HG02981 (cell line): ENCODE measurements at regions not wholly inside any gene's neighbourhood (a gene's known extent, or its start where the extent isn't known, plus 50 kb on each side); places are given as distances from the start of the nearest gene placed in this dataset.
"Not testable (repeated sequence)": the region's sequence is repeated elsewhere in the genome, so short reads cannot be mapped to it uniquely, and the experiment has no call there.

Source experiments
- ATAC-seq: cut with Tn5 transposase; IDR thresholded peaks from one replicate; pipeline ENCODE4 v1.9.1; 2021; ENCODE audit warnings: mild to moderate bottlenecking, moderate library complexity; ENCODE audit not compliant: unreplicated experiment

DNA sequence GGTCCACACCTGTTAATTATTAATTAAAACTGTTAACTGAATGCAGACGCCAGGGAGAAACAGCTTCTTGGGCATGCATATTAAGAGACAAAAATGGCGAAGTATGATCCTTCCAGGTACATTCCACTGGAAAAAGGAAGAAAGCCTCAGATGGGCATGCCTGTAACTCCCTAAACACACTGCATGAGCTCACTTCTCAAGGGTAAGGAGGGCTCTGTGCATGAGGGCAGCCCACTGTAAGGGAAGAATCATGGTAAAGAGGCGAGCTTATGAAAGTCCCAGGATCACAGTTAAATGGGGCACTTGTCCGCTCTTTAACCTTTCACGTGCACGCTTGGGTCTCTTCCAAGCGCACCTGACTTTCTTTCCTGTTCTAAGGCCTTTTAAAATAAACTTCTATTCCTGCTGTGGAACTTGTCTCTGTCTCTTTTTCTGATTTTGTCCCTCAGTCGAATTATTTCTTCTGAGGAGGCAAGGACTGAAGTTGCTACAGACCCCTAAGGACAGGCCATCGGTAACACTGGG is 321.7 kb downstream of the PPP1R2C start:
- ATAC-seq: no peak

DNA sequence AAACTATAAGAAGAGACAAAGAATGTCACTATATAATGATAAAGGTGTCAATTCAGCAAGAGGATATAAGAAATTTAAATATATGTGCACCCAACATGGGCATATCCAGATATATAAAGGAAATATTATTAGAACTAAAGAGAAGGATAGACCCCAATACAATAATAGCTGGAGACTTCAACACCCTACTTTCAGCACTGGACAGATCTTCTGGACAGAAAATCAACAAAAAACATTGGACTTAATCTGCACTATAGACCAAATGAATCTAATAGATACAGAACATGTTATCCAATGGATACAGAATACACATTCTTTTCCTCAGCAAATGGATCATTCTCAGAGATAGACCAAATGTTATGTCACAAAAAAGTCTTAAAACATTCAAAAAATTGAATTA is 327.7 kb downstream of the PPP1R2C start:
- ATAC-seq: no peak

DNA sequence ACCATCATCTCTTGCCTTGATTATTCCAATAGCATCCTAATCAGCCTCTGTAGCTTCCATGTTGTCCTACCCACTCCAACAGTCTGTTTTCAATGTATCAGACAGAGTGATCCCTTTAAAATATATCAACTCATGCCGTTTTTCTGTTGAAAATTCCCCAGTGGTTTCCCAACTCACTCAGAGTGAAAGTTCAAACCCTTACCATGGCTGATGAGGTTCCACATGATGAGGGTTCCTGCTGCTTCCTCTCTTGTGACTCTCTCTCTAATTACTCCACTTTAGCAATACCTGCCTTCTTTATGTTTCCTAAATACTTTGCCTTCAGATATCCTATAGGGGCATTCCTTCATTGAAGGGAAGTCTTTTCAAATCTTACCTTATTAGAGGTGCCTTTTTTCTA is 334.7 kb downstream of the PPP1R2C start:
- no peak for ATAC-seq

DNA sequence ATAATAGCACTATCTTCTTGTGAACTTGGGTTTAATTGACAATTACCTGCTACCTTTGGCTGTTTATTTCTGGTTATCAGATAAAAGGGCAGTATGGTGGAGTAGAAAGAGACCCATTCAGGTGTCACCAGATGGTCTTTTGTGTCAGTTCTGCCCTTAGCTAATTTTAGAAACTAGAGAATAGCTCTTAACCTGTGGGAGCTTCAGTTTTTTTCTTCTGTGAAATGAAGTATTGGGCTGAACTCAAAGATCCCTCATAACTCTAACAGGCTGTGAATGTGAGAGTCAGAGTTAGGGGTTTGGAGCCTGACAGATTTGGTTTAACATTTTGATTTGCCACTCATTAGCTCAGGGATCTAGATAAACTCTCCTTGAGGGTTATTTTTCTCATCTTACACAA is 335.2 kb downstream of the PPP1R2C start:
- ATAC-seq: no peak

DNA sequence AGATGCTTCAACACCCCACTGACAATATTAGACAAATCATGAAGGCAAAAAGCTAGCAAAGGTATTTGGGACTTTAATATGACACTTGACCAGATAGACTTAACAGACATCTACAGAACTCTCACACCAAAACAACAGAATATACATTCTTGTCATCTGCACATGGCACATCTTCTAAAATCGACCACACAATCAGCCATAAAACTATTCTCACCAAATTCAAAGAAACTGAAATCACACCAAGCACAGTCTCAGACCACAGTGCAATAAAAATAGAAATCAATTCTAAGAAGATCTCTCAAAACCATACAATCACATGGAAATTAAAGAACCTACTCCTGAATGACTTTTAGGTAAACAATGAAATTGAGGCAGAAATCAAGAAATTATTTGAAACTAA is 340.8 kb downstream of the PPP1R2C start:
- no peak for ATAC-seq

DNA sequence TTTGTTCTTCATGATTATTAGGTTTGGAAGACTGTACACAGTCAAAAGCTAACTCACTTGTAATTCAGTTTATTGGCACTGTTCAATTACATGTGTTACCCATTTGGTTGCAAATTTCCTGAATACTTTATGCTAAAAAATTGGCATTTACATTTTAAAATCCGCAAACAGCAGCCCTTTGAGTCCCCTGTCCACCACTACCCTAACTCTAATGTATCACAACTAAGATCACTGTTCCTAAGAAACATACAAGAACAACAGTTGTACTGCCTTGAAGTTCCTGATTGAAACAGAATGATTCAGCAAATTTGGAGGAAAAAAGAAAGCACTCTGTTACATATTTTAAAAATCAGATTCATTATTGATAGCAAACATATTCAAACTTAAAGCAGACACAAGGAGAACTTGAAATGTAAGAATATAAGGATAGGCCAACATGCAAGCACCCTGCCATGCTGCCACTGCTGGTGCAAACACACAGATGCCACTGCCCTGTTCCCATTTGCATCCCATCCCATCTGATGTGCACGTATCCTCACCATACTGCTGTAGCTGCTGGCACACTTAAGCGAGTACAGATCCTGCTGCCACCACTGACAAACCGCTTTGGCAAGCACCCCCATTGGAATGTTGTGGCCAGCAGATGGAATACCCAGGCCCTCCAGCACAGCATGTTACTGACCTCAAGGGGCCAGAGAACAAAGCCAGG is 343.4 kb downstream of the PPP1R2C start:
- no peak for ATAC-seq

DNA sequence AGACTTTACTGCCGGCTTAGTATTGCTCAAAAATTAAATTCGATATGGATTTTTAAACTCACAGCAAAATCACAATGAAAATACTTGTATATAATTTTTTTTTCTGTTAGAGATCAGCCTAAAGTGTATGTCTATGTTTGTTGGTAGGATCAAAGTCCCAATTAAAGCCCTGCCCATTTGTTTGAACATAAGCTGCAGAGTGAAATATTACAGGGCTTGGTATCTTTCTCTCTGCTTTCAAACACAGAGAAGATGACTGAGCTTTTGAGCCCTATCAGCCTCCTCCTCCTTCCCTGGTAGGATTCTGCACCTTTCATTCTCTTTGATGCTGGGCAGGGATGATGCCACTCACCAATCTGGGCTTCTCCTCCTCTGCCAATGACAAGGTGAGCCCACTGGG is 345.4 kb downstream of the PPP1R2C start:
- ATAC-seq: no peak

DNA sequence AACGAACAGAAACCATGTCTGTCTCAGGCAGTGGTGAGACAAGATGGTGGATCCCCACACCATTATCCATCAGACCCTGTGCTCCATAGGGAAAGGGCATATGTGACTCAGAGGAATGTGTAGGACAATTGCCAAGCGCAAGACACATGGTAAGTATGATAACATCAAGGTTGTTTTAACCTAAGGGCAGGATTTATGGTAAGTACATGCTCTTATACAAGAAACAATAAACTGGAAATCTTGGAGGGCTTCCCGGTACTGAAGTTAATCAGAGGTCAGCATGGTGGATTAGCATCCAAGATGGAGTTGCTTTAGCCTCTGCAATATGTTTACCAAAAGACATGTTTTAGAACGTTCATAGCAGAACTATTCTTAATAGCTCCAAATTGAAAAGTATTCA is 355.0 kb downstream of the PPP1R2C start:
- no peak for ATAC-seq

DNA sequence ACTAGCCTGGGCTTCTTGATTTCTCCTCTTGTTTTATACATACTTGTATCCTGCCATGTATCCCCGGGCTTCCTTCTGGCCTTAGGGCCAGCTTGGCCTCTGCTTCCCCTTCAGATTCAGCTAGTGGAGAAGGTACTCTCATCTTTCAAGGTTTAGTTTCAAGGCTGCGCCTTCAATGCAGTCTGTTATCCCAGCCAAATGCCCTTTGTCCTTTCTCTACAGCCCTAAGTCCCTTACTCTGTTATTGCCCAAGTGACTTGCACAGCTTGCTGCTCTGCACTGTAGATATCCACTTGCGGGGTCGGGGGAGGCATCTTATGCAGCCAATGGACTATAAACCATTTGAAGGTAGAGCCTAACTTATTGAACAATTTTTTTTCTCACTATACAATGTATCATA is 357.5 kb downstream of the PPP1R2C start:
- ATAC-seq: no peak

DNA sequence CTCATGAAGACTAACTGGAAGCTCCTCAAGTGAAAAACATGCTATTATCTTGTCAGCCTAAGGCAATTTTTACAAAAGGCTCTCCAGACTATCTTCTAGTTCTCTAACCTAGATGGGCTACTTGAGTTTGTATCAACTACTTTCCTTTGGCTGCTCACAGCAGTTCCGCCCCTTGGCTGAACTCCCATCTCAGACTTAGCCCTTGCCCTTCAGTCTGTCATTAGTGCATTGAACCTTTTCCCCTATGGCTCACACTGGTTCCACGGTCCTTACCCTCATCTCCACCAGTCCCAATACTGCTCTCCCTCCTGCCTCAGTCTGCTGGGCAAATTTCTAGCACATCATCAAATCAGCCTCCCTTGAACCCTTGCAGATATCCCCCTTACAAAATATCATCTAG is 362.3 kb downstream of the PPP1R2C start:
- ATAC-seq: no peak

DNA sequence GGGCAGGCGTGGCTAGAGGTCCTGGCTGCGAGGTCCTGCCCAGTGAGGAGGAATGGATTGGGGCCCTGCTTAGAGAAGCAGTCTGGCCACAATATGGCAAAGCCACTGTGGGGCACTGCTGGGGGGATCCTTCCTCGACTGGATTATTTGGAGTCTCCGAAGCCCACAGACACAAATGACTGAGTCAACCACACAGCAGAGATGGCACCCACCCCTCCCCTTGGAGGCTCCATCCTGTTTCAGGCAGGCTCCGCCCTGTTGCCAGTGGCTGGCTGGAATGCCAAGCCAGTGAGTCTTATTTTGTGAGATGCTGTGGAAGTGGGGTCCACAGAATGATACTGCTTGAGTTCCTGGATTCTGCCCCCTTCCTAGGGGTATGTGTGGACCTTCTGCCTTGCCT is 363.9 kb downstream of the PPP1R2C start:
- ATAC-seq: no peak

DNA sequence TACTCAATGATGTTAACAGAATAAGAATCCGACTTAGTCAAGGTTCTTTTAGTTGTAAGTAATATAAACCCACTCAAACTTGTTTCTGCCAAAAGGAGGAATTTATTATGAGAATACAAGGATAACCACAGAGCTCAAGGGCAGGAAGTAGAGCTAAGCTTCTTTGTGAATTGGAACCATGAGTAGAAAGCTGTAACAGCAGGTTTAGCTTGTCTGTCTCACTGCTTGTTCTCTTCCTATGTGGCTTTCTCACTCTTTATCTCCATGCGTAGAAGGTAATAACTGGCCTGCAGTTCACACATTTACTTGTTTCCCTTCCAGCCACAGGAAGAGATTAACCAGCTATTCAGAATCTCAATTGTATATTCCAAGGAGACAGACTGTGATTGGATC is 378.3 kb downstream of the PPP1R2C start:
- no peak for ATAC-seq

DNA sequence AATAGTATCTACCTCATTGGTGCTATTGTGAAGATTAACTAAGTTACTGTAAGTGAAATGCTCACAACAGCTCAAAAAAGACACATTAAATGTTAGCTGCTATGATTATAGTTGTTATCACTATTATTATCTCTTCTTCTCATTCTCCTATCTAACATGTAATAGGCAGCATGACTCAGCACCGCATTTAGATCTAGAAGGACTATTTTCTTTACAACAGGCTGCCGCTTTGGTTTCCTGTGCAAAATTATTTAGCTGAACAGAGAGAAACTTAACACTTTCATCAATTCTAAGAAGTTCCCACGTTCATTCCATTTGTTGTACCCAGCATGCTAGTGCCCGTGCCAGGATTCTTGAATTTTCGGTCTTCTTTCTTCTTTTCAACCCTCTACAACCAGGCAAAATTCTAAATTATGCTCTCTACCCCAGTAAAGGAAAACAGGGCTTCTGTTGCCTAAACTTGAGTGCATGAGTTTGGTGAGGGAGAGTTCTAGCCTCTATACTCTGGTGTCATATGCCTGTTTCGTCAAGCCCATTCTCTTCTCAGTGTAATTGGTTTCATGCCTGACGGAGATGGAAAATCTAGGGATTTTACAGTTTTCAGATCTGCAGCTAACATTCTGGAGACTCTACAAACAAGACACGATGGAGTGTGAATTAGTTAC is 378.9 kb downstream of the PPP1R2C start:
- no peak for ATAC-seq

DNA sequence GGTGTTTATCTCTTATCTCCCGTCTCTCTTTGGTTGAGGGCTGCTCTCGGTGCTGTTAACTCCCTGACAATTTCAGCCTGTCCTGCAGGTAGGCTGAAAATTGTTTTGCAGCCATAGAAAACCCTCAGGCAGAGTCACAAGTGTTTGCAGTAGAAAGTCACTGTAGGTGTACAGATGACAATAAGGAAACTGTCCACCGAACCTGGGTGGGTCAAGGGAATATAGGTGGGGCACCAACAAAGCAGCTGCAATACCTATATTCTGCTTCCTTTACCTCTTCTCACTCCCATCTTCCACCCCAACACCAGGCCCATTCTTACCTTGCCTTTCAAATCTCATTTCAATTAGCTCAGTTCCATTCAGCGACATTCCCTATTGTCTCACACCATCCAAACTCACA is 381.8 kb downstream of the PPP1R2C start:
- no peak for ATAC-seq

DNA sequence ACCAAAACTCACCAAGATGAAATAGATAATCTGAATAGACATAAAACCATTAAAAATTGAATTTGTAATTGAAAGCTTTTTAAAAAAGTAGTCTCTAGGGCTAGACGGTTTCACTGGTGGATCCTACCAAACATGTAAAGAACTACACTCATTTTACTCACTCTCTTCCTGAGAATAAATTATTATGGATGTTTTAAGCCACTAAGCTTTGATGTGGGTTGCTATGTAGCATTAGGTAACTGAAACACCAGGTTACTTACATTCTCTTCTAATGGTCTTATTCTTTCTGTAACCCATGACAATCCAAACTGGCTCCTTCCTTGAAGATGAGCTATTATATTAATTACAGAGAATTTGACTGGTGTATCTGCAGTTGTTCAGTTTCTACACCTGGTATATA is 385.1 kb downstream of the PPP1R2C start:
- no peak for ATAC-seq

DNA sequence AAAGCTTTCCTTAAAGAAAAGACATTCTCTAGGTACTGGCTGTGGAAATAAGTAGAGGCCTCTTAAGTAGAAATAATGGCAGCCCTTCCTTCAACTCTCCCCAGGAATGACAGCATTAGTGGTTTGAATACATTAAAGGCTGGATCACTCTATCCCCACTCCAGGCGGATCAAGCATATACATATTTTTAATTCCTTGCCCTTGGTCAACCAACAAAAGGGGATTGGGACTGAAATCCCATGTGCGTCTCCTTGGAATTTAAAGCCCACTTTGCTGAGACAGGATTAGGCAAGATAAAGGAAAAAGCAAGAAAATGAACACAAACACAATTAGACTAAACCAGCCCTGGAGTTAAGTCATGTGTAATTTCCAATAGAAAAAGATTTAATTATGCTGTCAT is 391.3 kb downstream of the PPP1R2C start:
- no peak for ATAC-seq

DNA sequence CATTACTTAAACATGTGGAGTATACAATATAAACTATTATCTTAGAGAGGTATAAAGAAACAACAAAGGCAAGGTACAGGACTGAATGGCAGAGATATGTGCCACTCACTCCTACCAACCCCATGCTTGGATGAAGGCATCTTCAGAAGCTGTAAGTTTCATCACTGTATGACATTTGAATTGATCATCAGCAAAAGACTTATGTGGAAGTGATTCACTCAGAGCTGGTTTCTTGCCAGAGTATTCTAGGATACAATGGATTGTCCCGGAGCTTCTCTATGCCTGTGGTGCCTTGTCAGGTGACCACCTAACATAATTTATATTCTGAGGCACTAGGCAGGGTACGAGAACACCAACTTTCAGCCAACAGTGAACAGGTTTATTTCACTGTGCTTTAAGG is 392.2 kb downstream of the PPP1R2C start:
- no peak for ATAC-seq

DNA sequence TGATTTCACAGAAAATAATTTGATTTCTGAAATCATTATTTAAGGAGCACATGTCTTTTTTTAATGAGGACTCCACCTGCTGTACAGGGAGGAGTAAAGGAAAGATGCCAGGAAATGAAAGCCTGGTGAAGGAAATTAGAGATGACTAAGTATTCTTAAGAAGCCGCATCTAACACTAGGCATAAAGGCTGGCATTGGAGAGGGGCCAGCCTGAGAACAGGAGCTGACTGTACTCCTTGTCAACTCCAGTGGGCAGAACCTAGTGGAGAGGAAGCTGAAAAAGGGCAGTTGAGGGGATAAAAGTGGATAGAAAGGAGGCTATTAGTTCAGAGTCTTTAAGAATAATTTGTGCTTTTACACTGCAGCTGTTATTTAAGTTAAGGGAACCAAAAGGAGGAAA is 393.0 kb downstream of the PPP1R2C start:
- ATAC-seq: no peak

DNA sequence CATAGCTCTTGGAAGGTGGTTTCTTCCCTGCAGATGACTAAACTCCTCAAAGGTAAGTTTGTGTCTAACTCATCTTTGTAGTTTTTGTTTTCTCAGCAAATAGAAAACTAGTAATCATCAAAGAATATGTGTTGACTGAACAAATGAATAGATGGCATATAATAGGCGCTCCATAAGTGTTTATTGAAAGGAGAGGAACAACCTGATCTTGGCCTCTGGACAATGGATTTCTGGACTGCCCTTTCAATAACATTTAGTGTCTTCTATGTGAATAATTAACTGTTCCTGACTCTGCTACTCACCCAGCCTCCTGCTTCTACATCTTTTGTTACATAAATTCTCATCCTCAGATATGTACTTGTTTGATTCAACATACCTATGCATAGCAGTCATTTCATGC is 399.1 kb downstream of the PPP1R2C start:
- ATAC-seq: no peak

DNA sequence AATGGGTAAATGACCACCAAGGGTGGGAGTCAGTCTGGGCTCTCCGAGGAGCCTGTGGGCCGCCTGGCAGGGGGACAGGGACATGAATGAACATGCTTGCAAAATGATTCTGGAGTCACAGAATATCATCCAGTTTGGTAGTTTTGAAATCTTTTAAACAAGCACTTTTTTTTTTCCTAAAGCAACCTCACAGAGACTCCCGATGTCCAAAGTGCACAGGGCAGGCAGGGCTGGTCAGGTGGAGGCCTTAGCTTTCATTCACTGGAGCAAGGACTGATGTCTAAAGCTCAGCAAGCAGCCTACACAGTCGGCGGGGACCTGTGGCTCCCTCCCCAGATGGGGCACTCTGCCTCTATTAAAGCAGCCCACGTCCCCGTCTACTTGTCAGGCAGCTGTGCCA is 402.9 kb downstream of the PPP1R2C start:
- ATAC-seq: no peak

DNA sequence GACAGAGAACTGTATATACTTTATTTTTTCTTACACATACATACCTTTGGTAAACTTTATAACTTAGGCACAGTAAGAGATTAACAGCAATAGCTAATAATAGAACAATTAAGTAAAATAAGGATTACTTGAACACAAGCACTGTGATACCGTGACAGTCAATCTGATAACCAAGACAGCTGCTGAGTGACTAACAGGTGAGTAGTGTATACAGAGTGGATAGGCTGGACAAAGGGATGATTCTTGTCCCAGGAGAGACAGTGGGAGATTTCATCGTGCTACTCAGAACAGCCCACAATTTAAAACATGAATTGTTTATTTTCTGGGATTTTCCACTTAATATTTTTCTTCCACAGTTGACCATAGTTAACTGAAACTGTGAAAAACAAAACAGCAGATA is 411.8 kb downstream of the PPP1R2C start:
- ATAC-seq: peak; percentile 59

DNA sequence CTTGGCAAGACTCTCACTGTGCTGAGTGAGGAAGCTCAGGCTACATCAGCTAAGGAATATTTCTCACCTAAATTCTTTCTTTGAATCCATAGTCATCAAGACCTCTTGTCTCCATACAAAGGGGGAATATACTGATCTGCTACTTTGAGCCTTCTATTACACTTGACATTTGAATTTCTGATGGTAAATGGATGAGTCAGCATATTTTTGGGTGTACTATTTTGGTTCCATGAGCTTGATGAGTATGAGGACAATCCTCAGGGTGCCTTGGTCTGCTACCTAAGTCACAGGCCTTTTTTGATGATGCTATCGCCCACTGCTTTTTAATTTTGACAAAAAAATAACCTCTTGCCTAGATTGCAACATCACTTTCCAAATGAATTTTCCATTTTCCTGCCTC is 415.7 kb downstream of the PPP1R2C start:
- ATAC-seq: no peak

DNA sequence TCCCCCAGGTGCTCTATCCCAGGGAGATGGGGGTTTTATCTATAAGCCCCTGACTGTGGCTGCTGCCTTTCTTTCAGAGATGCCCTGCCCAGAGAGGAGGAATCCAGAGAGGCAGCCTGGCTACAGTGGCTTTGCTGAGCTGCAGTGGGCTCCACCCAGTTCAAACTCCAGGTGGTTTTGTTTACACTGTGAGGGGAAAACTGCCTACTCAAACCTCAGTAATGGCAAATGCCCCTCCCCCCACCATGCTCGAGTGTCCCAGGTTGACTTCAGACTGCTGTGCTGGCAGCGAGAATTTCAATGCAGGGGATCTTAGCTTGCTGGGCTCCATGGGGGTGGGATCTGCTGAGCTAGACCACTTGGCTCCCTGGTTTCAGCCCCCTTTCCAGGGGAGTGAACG is 419.6 kb upstream of the CASK start:
- ATAC-seq: not testable (repeated sequence)
